Amniotic stem cell (primary cell): ENCODE measurements at regions not wholly inside any gene's neighbourhood (a gene's known extent, or its start where the extent isn't known, plus 50 kb on each side); places are given as distances from the start of the nearest gene placed in this dataset.

Source experiments
- DNase-seq: peaks from one replicate; lab custom pipeline; 2025; lab: John Stamatoyannopoulos, UW

GRCh38 chr16:55169780-55170179 is 154.2 kb upstream of the IRX6 start:
- DNase-seq, result no peak

- no peak for DNase-seq
Measured at GRCh38 chr16:55171241-55171640, 152.8 kb upstream of the IRX6 start.

GRCh38 chr16:55175389-55175788 is 148.6 kb upstream of the IRX6 start:
- no peak for DNase-seq

- no peak for DNase-seq
Measured at GRCh38 chr16:55176901-55177300, 147.1 kb upstream of the IRX6 start.

- no peak for DNase-seq
Measured at GRCh38 chr16:55179411-55179810, 144.6 kb upstream of the IRX6 start.

- no peak for DNase-seq
Measured at GRCh38 chr16:55179852-55180585, 144.0 kb upstream of the IRX6 start.

GRCh38 chr16:55184052-55184451 is 140.0 kb upstream of the IRX6 start:
- no peak for DNase-seq

- no peak for DNase-seq
Measured at GRCh38 chr16:55184619-55185018, 139.4 kb upstream of the IRX6 start.

- no peak for DNase-seq
Measured at GRCh38 chr16:55189224-55189623, 134.8 kb upstream of the IRX6 start.

- no peak for DNase-seq
Measured at GRCh38 chr16:55189682-55190636, 134.0 kb upstream of the IRX6 start.

- DNase-seq, result no peak
Measured at GRCh38 chr16:55192734-55193133, 131.3 kb upstream of the IRX6 start.

- DNase-seq, result no peak
Measured at GRCh38 chr16:55203570-55203969, 120.4 kb upstream of the IRX6 start.

GRCh38 chr16:55204069-55204468 is 119.9 kb upstream of the IRX6 start:
- no peak for DNase-seq

GRCh38 chr16:55204923-55205322 is 119.1 kb upstream of the IRX6 start:
- DNase-seq, result no peak

GRCh38 chr16:55207693-55208428 is 116.1 kb upstream of the IRX6 start:
- no peak for DNase-seq

GRCh38 chr16:55209626-55210025 is 114.4 kb upstream of the IRX6 start:
- DNase-seq, result no peak

- DNase-seq, result no peak
Measured at GRCh38 chr16:55212791-55213190, 111.2 kb upstream of the IRX6 start.

- no peak for DNase-seq
Measured at GRCh38 chr16:55214412-55214811, 109.6 kb upstream of the IRX6 start.

- DNase-seq, result no peak
Measured at GRCh38 chr16:55214974-55215494, 109.0 kb upstream of the IRX6 start.

GRCh38 chr16:55217392-55217791 is 106.6 kb upstream of the IRX6 start:
- DNase-seq, result no peak

- no peak for DNase-seq
Measured at GRCh38 chr16:55221836-55222235, 102.2 kb upstream of the IRX6 start.

- DNase-seq, result no peak
Measured at GRCh38 chr16:55222486-55222885, 101.5 kb upstream of the IRX6 start.
